Kidney epithelial cell (primary cell): ENCODE measurements at regions not wholly inside any gene's neighbourhood (a gene's known extent, or its start where the extent isn't known, plus 50 kb on each side); places are given as distances from the start of the nearest gene placed in this dataset.

Experiments
- DNase-seq: peaks from one replicate; pipeline ENCODE4 v3.0.0-alpha.2; 2010; ENCODE audit warnings: low read depth
- H3K27me3 ChIP-seq: 2 replicates; pipeline ENCODE4 v1.6.0; 2011; ENCODE audit warnings: low read length; ENCODE audit not compliant: control insufficient read depth, insufficient read depth
- H3K36me3 ChIP-seq: 2 replicates; pipeline ENCODE4 v1.5.1; 2011; ENCODE audit warnings: low read length; ENCODE audit not compliant: control insufficient read depth, insufficient read depth
- H3K4me3 ChIP-seq: 2 replicates; pipeline ENCODE4 v1.5.1; 2011; ENCODE audit warnings: low read depth, mild to moderate bottlenecking, control low read depth, low read length
- TF ChIP-seq, protein P1 (sequence below): IDR thresholded peaks from 2 replicates; pipeline ENCODE4 v1.5.1; 2011; ENCODE audit warnings: mild to moderate bottlenecking, moderate library complexity, low read length, control low read depth, inconsistent platforms; ENCODE audit not compliant: insufficient read depth, poor library complexity, severe bottlenecking

DNA sequence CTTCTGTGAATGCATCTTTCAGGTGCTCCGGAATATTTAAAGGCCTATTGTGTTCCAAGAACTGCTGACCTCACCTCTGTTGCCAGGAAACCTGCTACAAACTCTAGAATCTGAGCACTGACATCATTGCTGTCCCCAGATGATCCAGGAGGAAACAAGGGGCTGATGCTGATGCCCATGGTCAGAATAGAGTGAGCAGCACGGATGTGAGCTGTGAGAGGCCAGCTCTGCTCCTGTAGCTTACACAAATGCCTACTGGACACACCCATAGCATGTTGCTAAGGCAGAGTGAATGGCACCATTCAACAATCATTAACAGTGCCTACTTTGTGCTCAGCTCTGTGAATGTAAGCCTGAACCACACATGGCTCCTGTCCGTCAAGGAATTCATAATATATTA lies 276.7 kb upstream of the API5 start:
- TF ChIP-seq, protein P1, sequence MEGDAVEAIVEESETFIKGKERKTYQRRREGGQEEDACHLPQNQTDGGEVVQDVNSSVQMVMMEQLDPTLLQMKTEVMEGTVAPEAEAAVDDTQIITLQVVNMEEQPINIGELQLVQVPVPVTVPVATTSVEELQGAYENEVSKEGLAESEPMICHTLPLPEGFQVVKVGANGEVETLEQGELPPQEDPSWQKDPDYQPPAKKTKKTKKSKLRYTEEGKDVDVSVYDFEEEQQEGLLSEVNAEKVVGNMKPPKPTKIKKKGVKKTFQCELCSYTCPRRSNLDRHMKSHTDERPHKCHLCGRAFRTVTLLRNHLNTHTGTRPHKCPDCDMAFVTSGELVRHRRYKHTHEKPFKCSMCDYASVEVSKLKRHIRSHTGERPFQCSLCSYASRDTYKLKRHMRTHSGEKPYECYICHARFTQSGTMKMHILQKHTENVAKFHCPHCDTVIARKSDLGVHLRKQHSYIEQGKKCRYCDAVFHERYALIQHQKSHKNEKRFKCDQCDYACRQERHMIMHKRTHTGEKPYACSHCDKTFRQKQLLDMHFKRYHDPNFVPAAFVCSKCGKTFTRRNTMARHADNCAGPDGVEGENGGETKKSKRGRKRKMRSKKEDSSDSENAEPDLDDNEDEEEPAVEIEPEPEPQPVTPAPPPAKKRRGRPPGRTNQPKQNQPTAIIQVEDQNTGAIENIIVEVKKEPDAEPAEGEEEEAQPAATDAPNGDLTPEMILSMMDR = no peak
- no peaks in the 10 kb centered on the region for H3K36me3 ChIP-seq
- no peak for DNase-seq
- no peaks in the 10 kb centered on the region for H3K27me3 ChIP-seq
- no peak overlapping the region for H3K4me3 ChIP-seq

DNA sequence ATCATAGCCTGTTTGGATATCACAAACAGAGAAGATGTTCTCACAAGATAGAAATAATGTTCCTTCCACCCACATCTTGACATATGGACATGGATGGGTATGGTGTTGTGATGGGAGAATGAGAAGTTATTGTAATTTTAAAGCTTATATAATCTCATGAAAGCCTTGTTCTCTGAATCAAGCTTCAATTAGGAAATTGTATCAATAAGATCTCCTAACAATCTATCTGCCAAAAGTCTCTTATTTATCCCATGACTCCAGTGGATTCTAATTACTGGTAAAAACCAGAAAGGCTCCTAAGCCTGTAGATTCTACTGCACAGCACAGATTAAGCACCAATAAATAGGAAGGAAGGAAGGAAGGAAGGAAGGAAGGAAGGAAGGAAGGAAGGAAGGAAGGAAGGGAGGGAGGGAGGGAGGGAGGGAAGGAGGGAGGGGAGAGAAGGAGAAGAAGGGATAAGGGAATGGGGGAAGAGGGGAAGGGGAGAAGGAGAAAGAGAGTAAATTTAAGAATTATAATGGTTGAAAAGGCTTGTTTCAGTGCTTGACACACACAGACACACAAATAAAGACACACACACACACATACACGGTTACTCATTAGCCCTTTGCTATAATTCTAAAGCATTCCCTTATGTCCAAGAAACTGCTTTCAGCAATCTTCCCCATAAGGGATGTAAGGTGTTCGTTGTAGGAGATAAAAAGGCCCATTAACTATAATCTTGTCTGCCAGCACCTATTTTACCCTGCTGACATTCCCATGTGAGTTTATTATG lies 258.0 kb upstream of the API5 start:
- TF ChIP-seq, protein P1 = no peak
- H3K36me3 ChIP-seq = no peaks in the 10 kb centered on the region
- H3K4me3 ChIP-seq = no peak overlapping the region
- no peak for DNase-seq
- no peaks in the 10 kb centered on the region for H3K27me3 ChIP-seq

DNA sequence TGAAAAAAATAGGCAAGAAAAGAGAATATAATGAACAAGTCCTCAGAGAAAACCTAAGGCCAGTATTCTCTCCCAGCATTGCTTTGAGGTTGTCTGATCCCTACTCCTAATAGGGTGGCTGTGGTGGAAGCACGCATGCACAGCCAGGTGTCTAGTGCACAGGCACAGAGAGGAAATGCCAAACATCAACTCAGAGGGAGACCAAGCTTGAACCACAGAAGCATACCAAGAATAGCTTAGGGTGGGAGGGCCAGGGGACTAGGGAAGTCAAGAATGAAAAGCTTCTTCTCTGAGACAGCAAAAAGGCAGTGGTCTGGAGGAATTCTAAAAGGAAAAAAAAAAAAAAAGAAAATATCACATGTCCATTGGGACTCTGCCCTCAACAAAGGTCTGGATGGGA lies 244.1 kb upstream of the API5 start:
- H3K27me3 ChIP-seq = no peaks in the 10 kb centered on the region
- no peak overlapping the region for H3K4me3 ChIP-seq
- TF ChIP-seq, protein P1 = no peak
- no peaks in the 10 kb centered on the region for H3K36me3 ChIP-seq
- DNase-seq = no peak

DNA sequence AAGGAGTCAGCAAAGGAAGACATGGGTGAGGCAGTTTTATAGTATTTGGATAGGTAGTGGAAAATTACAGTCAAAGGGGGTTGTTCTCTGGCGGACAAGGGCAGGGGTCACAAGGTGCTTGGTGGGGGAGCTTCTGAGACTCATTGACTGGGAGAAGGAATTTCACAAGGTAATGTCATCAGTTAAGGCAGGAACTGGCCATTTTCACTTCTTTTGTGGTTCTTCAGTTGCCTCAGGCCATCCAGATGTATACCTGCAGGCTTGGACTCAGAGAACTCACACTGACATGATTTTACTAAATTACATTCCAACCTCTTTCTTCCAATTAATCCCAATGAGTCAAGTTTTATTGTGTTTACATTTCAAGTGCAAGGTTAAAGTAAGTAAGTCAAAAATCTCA lies 240.5 kb upstream of the API5 start:
- no peak for DNase-seq
- Histone ChIP-seq H3K36me3 (no peaks in the 10 kb centered on the region), H3K27me3 (no peaks in the 10 kb centered on the region), H3K4me3 (no peak overlapping the region)
- TF ChIP-seq, protein P1 = no peak

DNA sequence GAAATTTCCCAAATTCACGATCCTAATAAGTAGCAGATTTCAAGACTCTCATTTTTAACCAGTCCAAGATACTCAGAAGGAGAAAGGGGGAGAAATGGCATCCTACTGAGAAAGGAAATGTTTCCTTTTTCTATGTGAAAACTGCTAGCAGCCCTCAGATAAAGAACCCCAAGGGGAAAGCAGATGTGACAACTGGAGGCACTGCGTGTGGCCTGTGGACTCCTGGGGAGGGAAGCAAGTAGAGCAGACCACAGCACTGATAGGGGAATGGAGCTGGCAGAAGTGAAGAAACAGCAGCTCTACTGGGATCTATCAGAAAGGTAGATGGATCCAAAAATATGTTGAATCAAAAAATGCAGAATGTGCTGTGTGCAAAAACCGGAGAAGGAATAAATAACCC lies 239.7 kb upstream of the API5 start:
- no peaks in the 10 kb centered on the region for H3K27me3 ChIP-seq
- TF ChIP-seq, protein P1 = no peak
- DNase-seq = no peak
- no peaks in the 10 kb centered on the region for H3K36me3 ChIP-seq
- no peak overlapping the region for H3K4me3 ChIP-seq

DNA sequence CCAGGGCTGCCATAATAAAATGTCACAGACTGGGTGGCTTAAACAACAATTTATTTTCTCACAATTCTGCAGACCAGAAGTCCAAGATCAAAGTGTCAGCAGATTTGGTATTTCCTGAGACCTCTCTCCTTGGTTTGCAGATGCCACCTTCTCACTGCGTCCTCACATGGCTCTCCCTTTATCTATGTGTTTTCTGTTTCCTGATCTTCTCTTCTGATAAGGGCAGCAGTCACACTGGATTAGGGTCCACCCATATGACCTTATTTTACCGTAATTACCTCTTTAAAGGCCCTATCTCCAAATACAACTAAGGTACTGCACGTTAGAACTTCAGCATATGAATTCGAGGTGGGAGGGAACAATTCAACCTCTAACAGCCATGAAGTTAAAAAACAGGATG lies 238.9 kb upstream of the API5 start:
- H3K36me3 ChIP-seq = no peaks in the 10 kb centered on the region
- H3K27me3 ChIP-seq = no peaks in the 10 kb centered on the region
- DNase-seq = no peak
- no peak overlapping the region for H3K4me3 ChIP-seq
- TF ChIP-seq, protein P1 = no peak
